ENCODE measurements at regions not wholly inside any gene's neighbourhood (a gene's known extent, or its start where the extent isn't known, plus 50 kb on each side); places are given as distances from the start of the nearest gene placed in this dataset.
"Not testable (repeated sequence)": the region's sequence is repeated elsewhere in the genome, so short reads cannot be mapped to it uniquely, and the experiment has no call there.

DNA sequence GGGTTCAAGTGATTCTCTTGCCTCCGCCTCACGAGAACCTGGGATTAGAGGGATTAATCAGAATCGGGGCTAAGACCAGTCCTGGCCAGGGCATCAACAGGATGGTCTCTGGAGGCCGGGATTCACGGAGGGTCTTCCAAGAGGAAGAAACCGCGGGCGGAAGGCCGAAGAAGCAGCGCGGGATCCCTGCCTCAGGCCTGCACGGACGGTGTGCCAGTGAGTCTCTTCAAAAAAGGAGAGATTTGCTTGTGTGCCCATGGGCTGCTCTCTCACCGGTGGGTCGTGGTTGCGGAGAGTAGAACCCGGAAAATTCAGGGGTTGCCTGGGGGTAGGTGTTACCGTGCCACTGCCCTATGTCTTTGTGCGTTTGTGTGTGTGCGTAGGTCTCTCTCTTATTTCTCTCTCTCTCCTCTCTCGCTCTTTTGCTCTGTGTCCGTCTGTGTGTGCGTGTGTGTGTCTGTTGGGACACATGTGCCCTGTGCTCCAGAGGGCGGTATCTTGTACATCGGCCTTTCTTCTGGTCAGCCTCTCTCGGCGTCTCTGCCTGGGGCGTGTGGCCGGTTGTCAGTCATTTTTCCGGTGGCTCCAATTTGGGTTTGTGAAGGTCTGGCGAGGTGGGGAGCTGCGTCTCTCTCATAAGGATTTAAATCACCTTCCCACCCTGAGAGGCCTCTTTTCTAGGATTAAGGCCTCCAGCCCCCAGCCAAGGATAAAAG, 613.2 kb downstream of the KCNJ18 start:
- intact Hi-C loops (cut with micrococcal nuclease; ENCODE audit: unreplicated experiment), result no loop called here
- no peak for TF ChIP-seq EZH2 (IDR thresholded peaks at IDR 0.05; ENCODE audit: borderline replicate concordance, low read depth, low read length, poor library complexity, severe bottlenecking)
- TF ChIP-seq CTCF (conservative IDR thresholded peaks at IDR 0.05; ENCODE audit: low read depth, low read length), result no peak
- H3K36me3 ChIP-seq (ENCODE audit: insufficient read depth, low read length, poor library complexity, severe bottlenecking), result no peaks in the 10 kb centered on the region
- ChIA-PET POLR2A (ENCODE audit: low non-redundant PET) (no interaction called here), CTCF (no interaction called here)
- H3K9me3 ChIP-seq (ENCODE audit: low read depth, low read length, poor library complexity, severe bottlenecking), result peaks cover 12% of the 10 kb centered on the region
- no peak for DNase-seq (ENCODE audit: low spot score)
- no peak overlapping the region for H3K4me3 ChIP-seq (ENCODE audit: low read depth, low read length, poor library complexity, severe bottlenecking)
- H3K4me1 ChIP-seq (ENCODE audit: insufficient read depth, low read length, poor library complexity, severe bottlenecking), result no peaks in the 10 kb centered on the region
- no TSS peak for BruUV-seq (replicated peaks)
- no peak overlapping the region for H3K27ac ChIP-seq (ENCODE audit: low read depth, low read length, poor library complexity, severe bottlenecking)
- no peaks in the 10 kb centered on the region for H3K27me3 ChIP-seq (replicated peaks; ENCODE audit: insufficient read depth, low read depth, low read length, poor library complexity)

GRCh38 chr17:22310292-22310691, 618.0 kb downstream of the KCNJ18 start:
- CTCF ChIA-PET; H3K4me3 ChIP-seq (ENCODE audit: low read depth, low read length, poor library complexity, severe bottlenecking); POLR2A ChIA-PET (ENCODE audit: low non-redundant PET); H3K4me1 ChIP-seq (ENCODE audit: insufficient read depth, low read length, poor library complexity, severe bottlenecking); H3K27me3 ChIP-seq (replicated peaks; ENCODE audit: insufficient read depth, low read depth, low read length, poor library complexity); DNase-seq (ENCODE audit: low spot score); BruUV-seq (replicated peaks); H3K9me3 ChIP-seq (ENCODE audit: low read depth, low read length, poor library complexity, severe bottlenecking); intact Hi-C loops (cut with micrococcal nuclease; ENCODE audit: unreplicated experiment); H3K36me3 ChIP-seq (ENCODE audit: insufficient read depth, low read length, poor library complexity, severe bottlenecking); H3K27ac ChIP-seq (ENCODE audit: low read depth, low read length, poor library complexity, severe bottlenecking): not testable (repeated sequence)

GRCh38 chr17:22310717-22311686, 618.7 kb downstream of the KCNJ18 start:
- intact Hi-C loops (cut with micrococcal nuclease; ENCODE audit: unreplicated experiment), result no loop called here
- DNase-seq (ENCODE audit: low spot score), result no peak
- no peaks in the 10 kb centered on the region for H3K36me3 ChIP-seq (ENCODE audit: insufficient read depth, low read length, poor library complexity, severe bottlenecking)
- no peak for TF ChIP-seq CTCF (conservative IDR thresholded peaks at IDR 0.05; ENCODE audit: low read depth, low read length)
- TF ChIP-seq EZH2 (IDR thresholded peaks at IDR 0.05; ENCODE audit: borderline replicate concordance, low read depth, low read length, poor library complexity, severe bottlenecking), result no peak
- ChIA-PET POLR2A (ENCODE audit: low non-redundant PET) (no interaction called here), CTCF (no interaction called here)
- no TSS peak for BruUV-seq (replicated peaks)
- H3K9me3 ChIP-seq (ENCODE audit: low read depth, low read length, poor library complexity, severe bottlenecking), result no peaks in the 10 kb centered on the region
- H3K27ac ChIP-seq (ENCODE audit: low read depth, low read length, poor library complexity, severe bottlenecking), result no peak overlapping the region
- no peaks in the 10 kb centered on the region for H3K4me1 ChIP-seq (ENCODE audit: insufficient read depth, low read length, poor library complexity, severe bottlenecking)
- H3K27me3 ChIP-seq (replicated peaks; ENCODE audit: insufficient read depth, low read depth, low read length, poor library complexity), result no peaks in the 10 kb centered on the region
- H3K4me3 ChIP-seq (ENCODE audit: low read depth, low read length, poor library complexity, severe bottlenecking), result no peak overlapping the region

DNA sequence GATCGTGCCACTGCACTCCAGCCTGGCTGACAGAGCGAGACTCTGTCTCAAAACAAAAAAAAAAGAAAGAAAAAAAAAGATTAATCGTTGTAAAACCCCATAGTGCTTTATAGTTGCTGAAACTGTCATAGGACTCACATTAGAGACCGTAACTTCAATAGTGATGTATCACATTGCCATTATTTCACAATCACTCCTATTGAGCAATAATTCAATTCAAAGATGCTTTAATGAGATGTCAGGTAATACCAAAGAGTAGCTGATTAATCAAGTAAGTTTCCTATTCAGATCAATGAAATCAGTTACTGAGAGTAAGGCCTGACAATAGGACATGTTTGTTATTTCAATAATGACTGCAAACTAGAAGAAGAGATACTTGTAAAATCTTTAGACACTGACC, 628.7 kb downstream of the KCNJ18 start:
- H3K4me1 ChIP-seq (ENCODE audit: insufficient read depth, low read length, poor library complexity, severe bottlenecking); DNase-seq (ENCODE audit: low spot score); intact Hi-C loops (cut with micrococcal nuclease; ENCODE audit: unreplicated experiment); H3K27me3 ChIP-seq (replicated peaks; ENCODE audit: insufficient read depth, low read depth, low read length, poor library complexity); BruUV-seq (replicated peaks); H3K4me3 ChIP-seq (ENCODE audit: low read depth, low read length, poor library complexity, severe bottlenecking); H3K9me3 ChIP-seq (ENCODE audit: low read depth, low read length, poor library complexity, severe bottlenecking); H3K36me3 ChIP-seq (ENCODE audit: insufficient read depth, low read length, poor library complexity, severe bottlenecking); H3K27ac ChIP-seq (ENCODE audit: low read depth, low read length, poor library complexity, severe bottlenecking); CTCF ChIA-PET; POLR2A ChIA-PET (ENCODE audit: low non-redundant PET): not testable (repeated sequence)

GRCh38 chr17:22322893-22323550, 630.7 kb downstream of the KCNJ18 start:
- CTCF ChIA-PET; intact Hi-C loops (cut with micrococcal nuclease; ENCODE audit: unreplicated experiment); H3K9me3 ChIP-seq (ENCODE audit: low read depth, low read length, poor library complexity, severe bottlenecking); H3K4me3 ChIP-seq (ENCODE audit: low read depth, low read length, poor library complexity, severe bottlenecking); DNase-seq (ENCODE audit: low spot score); POLR2A ChIA-PET (ENCODE audit: low non-redundant PET); H3K36me3 ChIP-seq (ENCODE audit: insufficient read depth, low read length, poor library complexity, severe bottlenecking); H3K27me3 ChIP-seq (replicated peaks; ENCODE audit: insufficient read depth, low read depth, low read length, poor library complexity); H3K4me1 ChIP-seq (ENCODE audit: insufficient read depth, low read length, poor library complexity, severe bottlenecking); BruUV-seq (replicated peaks); H3K27ac ChIP-seq (ENCODE audit: low read depth, low read length, poor library complexity, severe bottlenecking): not testable (repeated sequence)

Data from A673 (cell line).